Left colon (tissue), 2 donors: ENCODE measurements at regions not wholly inside any gene's neighbourhood (a gene's known extent, or its start where the extent isn't known, plus 50 kb on each side); places are given as distances from the start of the nearest gene placed in this dataset.
"Not testable (repeated sequence)": the region's sequence is repeated elsewhere in the genome, so short reads cannot be mapped to it uniquely, and the experiment has no call there.

ENCODE experiments used
- ATAC-seq: fragments of 200-7000 bp; cut with Tn5 transposase; one replicate; pipeline ENCODE4 v1.9.1; 2020; ENCODE audit warnings: mild to moderate bottlenecking, moderate library complexity
- DNase-seq, 2 donors: peaks; one replicate each; pipeline ENCODE4 v3.0.0-alpha.2; 2020
- intact Hi-C, 2 donors: fragments of 100-400 bp; cut with DNase I in 1 of 2; cut with micrococcal nuclease in 1 of 2; formaldehyde crosslinking; loops; one replicate each; pipeline versions ENCODE4 v1.11.2 to v1.14.0; 2022; cut with DNase I, micrococcal nuclease
- donor health status: DM: no; HTN: no; CAD: no.
- donor health status: DM: yes; HTN: yes; CAD: no.

DNA sequence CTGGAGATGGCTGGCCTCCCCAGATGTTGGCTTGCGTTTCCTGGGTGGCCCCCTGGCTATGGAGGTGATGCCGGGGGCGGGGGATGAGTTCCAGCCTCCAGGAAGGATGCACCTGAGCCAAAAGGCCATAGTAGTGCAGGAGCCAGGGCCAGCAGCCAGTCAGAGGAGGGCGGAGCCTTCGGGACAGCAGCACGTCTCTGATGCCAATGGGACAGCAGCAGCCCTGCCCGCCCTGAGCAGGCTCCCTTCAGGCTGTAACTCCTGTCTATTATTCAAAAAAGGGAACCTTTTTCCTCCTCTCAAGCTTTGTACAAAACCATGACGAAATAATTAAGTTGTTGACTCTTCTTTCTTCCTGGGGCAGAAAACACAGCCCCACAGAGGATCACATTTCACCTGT lies 189.7 kb downstream of the BCL2L11 start:
- intact Hi-C loops, DNase-seq: not testable (repeated sequence)
- peak; percentile 81 for ATAC-seq

GRCh38 chr2:111311568-111311967 lies 190.9 kb downstream of the BCL2L11 start:
- DNase-seq, intact Hi-C loops, ATAC-seq: not testable (repeated sequence)

- ATAC-seq, intact Hi-C loops: not testable (repeated sequence)
- peak in 1 of 2 donors; percentile 9 for DNase-seq
Measured at GRCh38 chr2:111312897-111313607, 192.3 kb downstream of the BCL2L11 start.

- ATAC-seq = peak; percentile 83
- DNase-seq = peak in 1 of 2 donors; percentile 14
- intact Hi-C loops = not testable (repeated sequence)
Measured at GRCh38 chr2:111313711-111314110, 193.0 kb downstream of the BCL2L11 start.

DNA sequence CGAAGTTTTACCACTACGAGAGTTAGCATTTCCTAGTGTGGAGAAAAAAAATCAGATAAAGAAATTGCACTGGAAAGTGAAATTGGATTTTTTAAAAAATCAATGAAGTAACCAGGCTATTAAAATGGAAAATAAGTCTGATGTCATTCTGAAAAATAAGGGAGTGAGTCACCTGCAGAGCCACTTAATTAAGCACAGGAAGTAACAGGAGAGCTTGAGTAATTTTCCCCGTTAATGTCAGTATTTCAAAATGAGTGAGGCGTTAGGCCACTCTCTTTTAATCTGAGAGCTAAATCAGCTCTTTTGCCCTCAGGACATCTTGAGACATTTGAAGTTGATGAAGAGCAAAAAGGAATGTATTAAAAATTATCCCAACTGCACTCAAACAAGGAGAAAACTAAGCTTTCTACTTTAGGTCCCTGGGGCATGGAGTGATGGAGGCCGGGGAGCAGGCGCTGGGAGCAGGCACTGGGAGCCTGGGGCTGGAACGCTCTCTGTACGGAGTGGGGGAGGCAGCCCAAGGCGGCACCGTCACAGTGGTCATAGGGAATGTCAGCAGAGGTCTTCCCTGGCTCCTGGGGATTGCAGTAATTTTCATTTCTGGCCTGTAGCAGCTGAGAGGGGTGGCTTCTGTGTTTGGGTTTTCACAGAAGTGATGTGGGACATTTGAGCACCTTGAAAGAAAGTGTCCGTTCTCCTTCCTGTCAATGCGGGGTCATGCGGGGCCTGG lies 194.6 kb downstream of the BCL2L11 start:
- DNase-seq, ATAC-seq, intact Hi-C loops: not testable (repeated sequence)

GRCh38 chr2:111316221-111316741 lies 195.6 kb downstream of the BCL2L11 start:
- DNase-seq, ATAC-seq, intact Hi-C loops: not testable (repeated sequence)

- ATAC-seq, intact Hi-C loops, DNase-seq: not testable (repeated sequence)
Measured at GRCh38 chr2:111316881-111317549, 196.3 kb downstream of the BCL2L11 start.

GRCh38 chr2:111319552-111319951 lies 198.8 kb downstream of the BCL2L11 start:
- intact Hi-C loops, ATAC-seq: not testable (repeated sequence)

GRCh38 chr2:111320264-111320663 lies 199.6 kb downstream of the BCL2L11 start:
- ATAC-seq, DNase-seq, intact Hi-C loops: not testable (repeated sequence)

More at GRCh38 chr2:111319552-111319951, 198.8 kb downstream of the BCL2L11 start:
- not testable (repeated sequence) for DNase-seq

- intact Hi-C loops, DNase-seq, ATAC-seq: not testable (repeated sequence)
Measured at GRCh38 chr2:111320965-111321364, 200.3 kb downstream of the BCL2L11 start.

DNA sequence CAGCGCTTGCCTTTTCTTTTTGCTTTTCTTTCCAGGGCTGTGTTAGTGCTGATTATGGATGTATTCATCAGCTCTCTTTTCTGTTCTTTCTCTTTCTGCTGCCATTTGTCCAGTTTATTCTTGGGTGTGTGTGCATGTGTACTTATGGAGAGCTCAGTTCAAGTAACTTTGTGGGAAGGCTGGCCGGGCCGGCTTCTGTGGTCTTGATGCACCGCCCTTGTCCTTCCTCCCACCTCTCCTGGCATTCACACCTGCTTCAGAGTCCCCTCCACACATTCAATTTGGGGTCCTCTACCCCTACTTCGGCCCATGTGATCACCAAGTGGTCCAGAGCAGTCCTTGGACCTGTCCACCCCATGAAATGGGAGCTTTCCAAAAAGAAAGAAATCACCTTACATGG lies 202.7 kb downstream of the BCL2L11 start:
- ATAC-seq, DNase-seq, intact Hi-C loops: not testable (repeated sequence)

DNA sequence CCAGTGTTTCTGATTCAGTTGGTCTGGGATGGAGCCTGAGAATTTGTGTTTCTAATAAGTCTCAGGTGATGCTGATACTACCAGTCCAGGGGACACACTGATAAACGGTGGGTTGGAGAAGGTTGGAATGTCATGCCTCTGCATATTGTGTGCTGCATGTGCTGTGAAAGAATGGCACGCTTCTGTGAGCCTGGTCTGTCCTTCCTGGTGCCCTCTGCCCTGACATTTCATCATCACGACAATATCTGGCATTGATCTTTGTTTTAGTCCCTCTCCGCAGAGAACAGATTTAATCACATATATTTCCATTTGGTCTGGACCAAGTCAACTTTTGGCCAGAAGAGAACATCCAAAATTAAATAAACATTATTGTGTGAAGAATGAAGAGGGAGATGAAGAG lies 207.0 kb downstream of the BCL2L11 start:
- intact Hi-C loops, ATAC-seq: not testable (repeated sequence)

DNA sequence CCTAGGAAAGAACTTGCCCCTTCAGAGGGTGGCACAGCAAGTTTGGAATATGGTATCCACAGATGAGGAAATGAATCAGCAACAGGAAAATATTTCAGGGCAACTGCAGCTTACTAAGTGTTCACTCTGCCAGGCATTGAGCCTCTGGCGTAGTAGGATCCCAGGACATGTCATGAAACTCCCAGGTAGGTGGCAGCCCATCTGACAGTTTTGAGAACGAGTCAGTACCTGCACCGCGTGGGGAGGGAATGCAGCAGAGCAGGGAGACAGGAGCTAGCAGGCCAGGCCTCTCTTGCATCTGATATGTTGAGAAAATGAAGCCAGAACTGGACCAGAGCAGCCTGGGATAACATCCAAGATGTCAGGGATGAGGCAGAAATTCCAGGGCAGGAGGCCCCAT lies 208.6 kb downstream of the BCL2L11 start:
- ATAC-seq, intact Hi-C loops, DNase-seq: not testable (repeated sequence)

More for the DNA sequence above, 207.0 kb downstream of the BCL2L11 start:
- not testable (repeated sequence) for DNase-seq

DNA sequence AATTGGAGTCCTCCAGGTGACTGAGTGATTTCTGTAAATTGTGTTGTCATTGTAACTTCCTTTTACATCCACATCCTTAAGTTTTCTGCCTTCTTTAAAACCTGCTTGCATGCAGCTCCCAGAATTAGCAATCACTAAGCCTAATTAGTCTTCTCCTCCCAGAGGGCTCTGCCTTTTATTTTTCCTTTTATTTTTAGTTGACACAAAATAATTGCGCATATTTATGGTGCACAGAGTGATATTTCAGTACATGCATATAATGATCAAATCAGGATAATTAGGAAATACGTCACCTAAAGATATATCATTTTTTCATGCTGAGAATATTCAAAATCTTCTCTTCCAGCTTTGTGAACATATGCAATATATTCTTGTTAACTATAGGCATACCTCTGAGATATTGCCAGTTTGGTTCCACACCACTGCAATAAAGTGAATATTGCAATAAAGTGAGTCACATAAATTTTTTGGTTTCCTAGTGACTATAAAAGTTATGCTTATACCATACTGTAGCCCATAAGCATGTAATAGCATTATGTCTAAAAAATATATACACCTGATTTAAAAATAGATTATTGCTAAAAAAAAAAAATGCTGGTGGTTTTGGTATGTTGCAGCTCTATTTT lies 210.5 kb downstream of the BCL2L11 start:
- intact Hi-C loops, DNase-seq: not testable (repeated sequence)
- peak; percentile 67 for ATAC-seq

GRCh38 chr2:111335220-111335907 lies 214.7 kb downstream of the BCL2L11 start:
- ATAC-seq, intact Hi-C loops, DNase-seq: not testable (repeated sequence)

GRCh38 chr2:111338474-111338873 lies 217.8 kb downstream of the BCL2L11 start:
- ATAC-seq, DNase-seq, intact Hi-C loops: not testable (repeated sequence)

DNA sequence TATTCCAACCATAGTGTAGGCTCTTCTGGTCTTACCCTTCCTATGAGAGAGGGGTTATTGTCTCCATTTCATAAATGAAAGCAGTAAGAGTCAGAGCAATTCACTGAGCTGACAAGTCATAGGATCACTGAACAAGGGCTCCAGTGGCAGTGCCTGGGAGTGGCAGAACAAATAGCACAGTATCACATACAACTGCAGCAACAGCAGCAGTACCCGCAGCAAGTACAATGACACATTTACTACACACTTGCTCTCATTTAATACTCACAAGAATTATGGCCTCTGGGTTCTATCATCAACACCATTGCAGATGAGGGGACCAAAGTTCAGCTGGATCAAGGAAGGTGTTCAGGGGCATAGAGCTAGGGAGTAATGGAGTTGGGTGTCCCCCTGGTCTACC lies 218.8 kb downstream of the BCL2L11 start:
- intact Hi-C loops, DNase-seq: not testable (repeated sequence)
- ATAC-seq = peak; percentile 97

- DNase-seq, intact Hi-C loops, ATAC-seq: not testable (repeated sequence)
Measured at GRCh38 chr2:111344590-111344989, 223.9 kb downstream of the BCL2L11 start.
